ENCODE measurements at regions not wholly inside any gene's neighbourhood (a gene's known extent, or its start where the extent isn't known, plus 50 kb on each side); places are given as distances from the start of the nearest gene placed in this dataset.

DNA sequence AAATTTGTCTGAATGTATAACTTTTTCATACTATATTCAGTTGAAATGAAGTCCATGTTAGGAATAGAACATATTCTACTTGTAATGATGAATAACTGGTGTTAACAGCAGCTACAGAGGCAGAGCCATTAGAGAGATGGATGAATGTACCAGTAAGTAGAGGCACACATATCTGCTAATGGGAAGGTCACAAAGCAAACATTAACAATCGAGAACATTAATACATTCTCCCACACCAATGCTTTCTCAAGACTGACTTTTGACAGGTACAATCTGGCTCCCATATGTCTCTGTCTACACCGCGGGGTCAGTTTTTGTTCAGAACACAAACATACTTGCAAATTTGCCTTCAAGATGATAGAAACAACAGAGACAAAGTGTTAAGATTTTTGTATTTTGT, 776.0 kb upstream of the MANEA start:
- TF ChIP-seq CTCF (IDR thresholded peaks at IDR 0.05) (no peak), POLR2A (IDR thresholded peaks at IDR 0.05) (no peak)

All from heart left ventricle (tissue), 13 donors.